ENCODE measurements at regions not wholly inside any gene's neighbourhood (a gene's known extent, or its start where the extent isn't known, plus 50 kb on each side); places are given as distances from the start of the nearest gene placed in this dataset.

DNA sequence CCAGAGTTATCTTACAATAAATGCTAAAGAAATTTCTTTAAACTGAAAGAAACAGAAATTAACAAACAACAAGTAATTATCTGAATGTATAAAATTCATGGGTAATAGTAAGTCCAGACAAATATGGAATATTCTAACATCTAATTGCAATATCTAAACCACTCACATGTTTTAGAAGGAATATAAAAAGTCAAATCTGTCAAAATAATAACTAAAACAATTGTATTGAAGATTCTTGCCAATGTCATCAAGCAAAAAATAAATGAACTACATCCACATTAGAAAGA lies 942.9 kb upstream of the PCDH20 start:
- intact Hi-C loops (cut with DNase I) = no loop called here
- Histone ChIP-seq H3K36me3 (no peaks in the 10 kb centered on the region), H3K27ac (no peak overlapping the region), H3K9me3 (peaks cover 0 to 2% (median 0%) of the 10 kb centered on the region in 3 donors), H3K4me1 (no peaks in the 10 kb centered on the region), H3K4me3 (no peak overlapping the region), H3K27me3 (no peaks in the 10 kb centered on the region)
- TF ChIP-seq, protein P1, sequence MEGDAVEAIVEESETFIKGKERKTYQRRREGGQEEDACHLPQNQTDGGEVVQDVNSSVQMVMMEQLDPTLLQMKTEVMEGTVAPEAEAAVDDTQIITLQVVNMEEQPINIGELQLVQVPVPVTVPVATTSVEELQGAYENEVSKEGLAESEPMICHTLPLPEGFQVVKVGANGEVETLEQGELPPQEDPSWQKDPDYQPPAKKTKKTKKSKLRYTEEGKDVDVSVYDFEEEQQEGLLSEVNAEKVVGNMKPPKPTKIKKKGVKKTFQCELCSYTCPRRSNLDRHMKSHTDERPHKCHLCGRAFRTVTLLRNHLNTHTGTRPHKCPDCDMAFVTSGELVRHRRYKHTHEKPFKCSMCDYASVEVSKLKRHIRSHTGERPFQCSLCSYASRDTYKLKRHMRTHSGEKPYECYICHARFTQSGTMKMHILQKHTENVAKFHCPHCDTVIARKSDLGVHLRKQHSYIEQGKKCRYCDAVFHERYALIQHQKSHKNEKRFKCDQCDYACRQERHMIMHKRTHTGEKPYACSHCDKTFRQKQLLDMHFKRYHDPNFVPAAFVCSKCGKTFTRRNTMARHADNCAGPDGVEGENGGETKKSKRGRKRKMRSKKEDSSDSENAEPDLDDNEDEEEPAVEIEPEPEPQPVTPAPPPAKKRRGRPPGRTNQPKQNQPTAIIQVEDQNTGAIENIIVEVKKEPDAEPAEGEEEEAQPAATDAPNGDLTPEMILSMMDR (IDR thresholded peaks at IDR 0.05) = no peak
- TF ChIP-seq POLR2A (IDR thresholded peaks at IDR 0.05) = no peak
- DNase-seq = no peak

DNA sequence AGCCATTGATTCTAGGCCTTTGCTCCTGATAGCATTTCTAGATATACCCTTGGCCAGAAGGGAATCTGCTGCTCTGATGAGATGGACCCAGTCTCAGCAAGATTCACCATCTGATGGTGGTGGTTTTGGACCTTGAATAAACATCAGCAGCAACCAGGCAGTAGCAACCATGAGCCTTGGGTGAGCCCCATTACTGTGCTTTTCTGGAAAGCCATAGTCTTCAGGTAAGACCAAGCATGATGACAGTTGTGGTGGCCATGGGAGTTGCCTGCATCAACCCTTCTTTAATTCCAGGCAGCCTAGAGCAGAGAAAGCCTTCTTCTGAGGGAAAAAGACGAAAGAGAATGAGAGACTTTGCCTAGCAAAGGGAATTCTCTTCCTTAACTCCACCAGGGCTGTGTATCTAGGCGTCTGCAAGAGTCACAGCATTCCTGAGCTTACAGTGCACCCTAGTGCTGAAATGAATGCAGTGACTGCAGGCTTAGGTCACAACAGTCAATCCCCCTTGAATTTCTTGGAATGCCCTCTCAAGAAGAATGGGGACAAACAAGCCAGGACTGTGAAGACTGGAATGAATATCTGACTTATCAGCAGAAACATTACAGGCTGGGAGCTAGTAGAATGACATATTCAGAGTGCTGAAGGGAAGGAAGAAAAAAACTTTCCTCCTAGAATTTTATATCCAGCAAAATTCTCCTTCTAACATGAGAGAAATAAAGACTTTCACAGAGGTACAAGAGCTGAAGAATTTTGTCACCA lies 942.4 kb upstream of the PCDH20 start:
- no peak for DNase-seq
- intact Hi-C loops (cut with DNase I) = no loop called here
- WGBS, 2 donors = 16 to 39% methylated on average over 2 of the region's 2 CpGs

DNA sequence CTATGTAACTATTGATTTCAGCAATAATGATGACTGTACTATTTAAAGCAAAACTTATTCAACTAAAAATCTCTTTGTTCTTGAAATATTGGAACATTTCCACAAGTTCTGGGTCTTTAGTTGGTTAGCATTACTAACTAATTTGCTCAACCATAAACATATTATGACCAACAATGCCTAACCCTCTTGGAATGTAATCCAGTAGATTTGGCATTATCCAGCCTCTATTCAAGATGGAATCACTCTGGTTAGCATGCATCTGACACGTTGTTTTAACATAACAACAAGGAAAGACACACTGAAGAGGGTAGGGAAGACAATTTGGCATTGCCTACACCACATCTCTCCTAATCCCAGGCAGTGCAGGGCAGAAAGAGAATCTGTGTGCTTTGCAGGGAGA lies 941.3 kb upstream of the PCDH20 start:
- Histone ChIP-seq H3K4me3 (no peak overlapping the region), H3K36me3 (no peaks in the 10 kb centered on the region), H3K27me3 (no peaks in the 10 kb centered on the region), H3K27ac (no peak overlapping the region), H3K4me1 (no peaks in the 10 kb centered on the region), H3K9me3 (peaks cover 0 to 2% (median 0%) of the 10 kb centered on the region in 3 donors)
- intact Hi-C loops (cut with DNase I) = no loop called here
- WGBS, 2 donors = 0 to 30% methylated on average over 1 of the region's 1 CpG
- TF ChIP-seq, protein P1 (IDR thresholded peaks at IDR 0.05) = no peak
- TF ChIP-seq POLR2A (IDR thresholded peaks at IDR 0.05) = no peak
- no peak for DNase-seq

More for the DNA sequence above, 942.4 kb upstream of the PCDH20 start:
- no peaks in the 10 kb centered on the region for H3K36me3 ChIP-seq
- no peak overlapping the region for H3K27ac ChIP-seq
- peaks cover 0 to 2% (median 0%) of the 10 kb centered on the region in 3 donors for H3K9me3 ChIP-seq
- TF ChIP-seq, protein P1 (IDR thresholded peaks at IDR 0.05) = no peak
- no peak for TF ChIP-seq POLR2A (IDR thresholded peaks at IDR 0.05)
- H3K4me1 ChIP-seq = no peaks in the 10 kb centered on the region
- no peaks in the 10 kb centered on the region for H3K27me3 ChIP-seq
- no peak overlapping the region for H3K4me3 ChIP-seq

DNA sequence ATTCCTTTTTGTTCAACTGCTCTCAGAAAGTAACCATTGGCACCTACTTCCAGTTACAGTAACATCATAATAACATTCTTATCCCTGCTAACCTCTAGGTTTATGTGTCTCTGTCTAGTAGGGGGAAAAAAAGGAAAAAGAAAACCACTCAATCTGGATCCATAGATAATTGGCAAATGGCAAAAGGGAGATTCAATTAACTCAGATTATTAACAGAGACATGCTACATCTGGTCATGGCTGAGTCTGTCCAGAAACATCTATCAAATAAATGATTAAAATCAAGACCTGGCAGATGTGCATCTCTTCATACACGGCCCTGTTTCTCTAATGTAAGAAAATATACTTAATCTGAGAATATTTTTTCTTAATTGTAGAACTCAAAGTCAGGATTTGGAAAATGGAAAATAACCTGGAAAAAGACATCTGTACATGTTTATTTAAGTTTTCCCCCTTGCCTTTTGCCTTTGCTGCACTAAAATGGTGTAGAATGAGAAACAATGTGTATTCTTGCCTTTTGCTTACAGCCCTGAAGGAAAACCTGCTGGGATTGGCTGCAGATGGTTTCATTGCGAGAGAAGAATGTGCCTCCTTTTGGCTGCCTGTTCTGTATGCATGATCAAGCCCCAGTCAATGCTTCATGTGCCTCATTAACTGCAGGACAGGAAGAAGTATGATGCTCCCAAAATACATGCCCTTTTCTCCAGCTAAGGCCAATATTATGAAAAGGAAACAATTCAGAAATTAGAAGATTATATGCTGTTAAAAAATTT lies 921.6 kb upstream of the PCDH20 start:
- DNase-seq = no peak
- H3K4me1 ChIP-seq = no peaks in the 10 kb centered on the region
- intact Hi-C loops (cut with DNase I) = no loop called here
- H3K27ac ChIP-seq = no peak overlapping the region
- no peak for TF ChIP-seq POLR2A (IDR thresholded peaks at IDR 0.05)
- TF ChIP-seq, protein P1 (IDR thresholded peaks at IDR 0.05) = no peak
- H3K27me3 ChIP-seq = no peaks in the 10 kb centered on the region
- no peak overlapping the region for H3K4me3 ChIP-seq
- WGBS, 2 donors = 19 to 29% methylated on average over 2 of the region's 2 CpGs
- H3K9me3 ChIP-seq = no peaks in the 10 kb centered on the region
- no peaks in the 10 kb centered on the region for H3K36me3 ChIP-seq

DNA sequence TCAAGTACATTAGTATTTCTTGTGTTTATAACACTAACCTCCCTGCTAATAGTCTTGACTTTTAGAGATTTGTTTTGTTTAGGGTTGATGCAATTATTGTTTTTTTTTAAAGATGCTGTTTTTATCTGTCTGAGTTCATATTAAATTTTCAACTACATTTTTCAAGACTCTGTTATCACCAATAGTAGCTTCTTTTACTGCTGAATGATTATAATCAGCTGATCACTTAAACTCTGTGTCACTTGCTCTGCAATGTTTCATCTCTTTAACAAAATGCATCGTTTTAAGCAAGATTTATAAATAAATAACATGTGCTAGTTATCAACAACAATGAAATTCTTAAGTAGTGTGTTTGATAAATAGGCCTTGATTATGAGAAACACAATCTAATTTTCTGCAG lies 920.9 kb upstream of the PCDH20 start:
- H3K36me3 ChIP-seq = no peaks in the 10 kb centered on the region
- 25 to 30% methylated on average over 1 of the region's 1 CpG for WGBS, 2 donors
- no peak overlapping the region for H3K4me3 ChIP-seq
- H3K27me3 ChIP-seq = no peaks in the 10 kb centered on the region
- H3K9me3 ChIP-seq = peaks cover 0 to 3% (median 0%) of the 10 kb centered on the region in 3 donors
- no peak overlapping the region for H3K27ac ChIP-seq
- intact Hi-C loops (cut with DNase I) = no loop called here
- no peak for DNase-seq
- TF ChIP-seq POLR2A (IDR thresholded peaks at IDR 0.05) = no peak
- no peaks in the 10 kb centered on the region for H3K4me1 ChIP-seq
